IgD-negative memory B cell (primary cell): ENCODE measurements at regions not wholly inside any gene's neighbourhood (a gene's known extent, or its start where the extent isn't known, plus 50 kb on each side); places are given as distances from the start of the nearest gene placed in this dataset.
"Not testable (repeated sequence)": the region's sequence is repeated elsewhere in the genome, so short reads cannot be mapped to it uniquely, and the experiment has no call there.

Experiments
- H3K27ac Mint-ChIP-seq, 3 donors: one replicate each; pipeline ENCODE4 v1.8.0; 2020 to 2022; ENCODE audit warnings: mild to moderate bottlenecking in 3 of 3, mixed read lengths in 3 of 3, moderate library complexity in 1 of 3
- H3K27me3 Mint-ChIP-seq: one replicate; pipeline ENCODE4 v1.8.0; 2021; ENCODE audit warnings: mixed read lengths
- H3K36me3 Mint-ChIP-seq: one replicate; pipeline ENCODE4 v1.8.0; 2020; ENCODE audit warnings: mild to moderate bottlenecking, mixed read lengths
- H3K4me1 Mint-ChIP-seq, 3 donors: one replicate each; pipeline ENCODE4 v1.8.0; 2020 to 2022; ENCODE audit warnings: mixed read lengths in 3 of 3, mild to moderate bottlenecking in 1 of 3
- H3K4me3 Mint-ChIP-seq, 4 donors: one replicate each; pipeline ENCODE4 v1.8.0; 2020 to 2022; ENCODE audit warnings: mild to moderate bottlenecking in 4 of 4, mixed read lengths in 4 of 4, moderate library complexity in 3 of 4
- H3K9me3 Mint-ChIP-seq, 3 donors: one replicate each; pipeline ENCODE4 v1.8.0; 2020 to 2021; ENCODE audit warnings: mixed read lengths in 3 of 3, mild to moderate bottlenecking in 1 of 3

GRCh38 chr10:29771376-29771775 lies 136.6 kb upstream of the SVIL start:
- Mint-ChIP-seq H3K27ac (peak overlapping the region in 1 of 3 donors; percentile 35), H3K36me3 (no peaks in the 10 kb centered on the region), H3K9me3 (peaks cover 0 to 8% (median 0%) of the 10 kb centered on the region in 3 donors), H3K4me3 (no peak overlapping the region), H3K4me1 (peaks cover 0 to 1% (median 1%) of the 10 kb centered on the region in 3 donors), H3K27me3 (peaks cover 8% of the 10 kb centered on the region)

- not testable (repeated sequence) for H3K4me3 Mint-ChIP-seq, H3K27ac Mint-ChIP-seq, H3K4me1 Mint-ChIP-seq
Measured at GRCh38 chr10:29769277-29769676, 134.5 kb upstream of the SVIL start.

GRCh38 chr10:29767968-29768367 lies 133.2 kb upstream of the SVIL start:
- Mint-ChIP-seq H3K4me1 (peaks cover 0 to 1% (median 1%) of the 10 kb centered on the region in 3 donors), H3K27ac (no peak overlapping the region), H3K27me3 (peaks cover 5% of the 10 kb centered on the region), H3K36me3 (no peaks in the 10 kb centered on the region), H3K9me3 (peaks cover 0 to 6% (median 0%) of the 10 kb centered on the region in 3 donors), H3K4me3 (no peak overlapping the region)

More at GRCh38 chr10:29769277-29769676, 134.5 kb upstream of the SVIL start:
- not testable (repeated sequence) for H3K36me3 Mint-ChIP-seq, H3K27me3 Mint-ChIP-seq, H3K9me3 Mint-ChIP-seq

GRCh38 chr10:29766753-29767152 lies 132.0 kb upstream of the SVIL start:
- Mint-ChIP-seq H3K4me1 (peaks cover 0 to 1% (median 0%) of the 10 kb centered on the region in 3 donors), H3K36me3 (no peaks in the 10 kb centered on the region), H3K9me3 (peaks cover 2 to 3% (median 3%) of the 10 kb centered on the region in 3 donors), H3K27ac (peak overlapping the region in 1 of 3 donors; percentile 5), H3K27me3 (peaks cover 2% of the 10 kb centered on the region), H3K4me3 (peak overlapping the region in 1 of 4 donors; percentile 44)

- Mint-ChIP-seq H3K36me3 (no peaks in the 10 kb centered on the region), H3K4me3 (no peak overlapping the region), H3K27ac (no peak overlapping the region), H3K27me3 (peaks cover 2% of the 10 kb centered on the region), H3K4me1 (peaks cover 0 to 1% (median 0%) of the 10 kb centered on the region in 3 donors), H3K9me3 (peaks cover 2 to 3% (median 3%) of the 10 kb centered on the region in 3 donors)
Measured at GRCh38 chr10:29765330-29765729, 130.6 kb upstream of the SVIL start.

GRCh38 chr10:29763396-29763795 lies 128.6 kb upstream of the SVIL start:
- Mint-ChIP-seq H3K9me3 (peaks cover 1 to 3% (median 2%) of the 10 kb centered on the region in 3 donors), H3K4me1 (peaks cover 0 to 1% (median 0%) of the 10 kb centered on the region in 3 donors), H3K27me3 (peaks cover 2% of the 10 kb centered on the region), H3K36me3 (no peaks in the 10 kb centered on the region), H3K27ac (no peak overlapping the region), H3K4me3 (no peak overlapping the region)

- Mint-ChIP-seq H3K9me3 (peaks cover under 1 to 3% (median 2%) of the 10 kb centered on the region in 3 donors), H3K4me3 (no peak overlapping the region), H3K4me1 (no peaks in the 10 kb centered on the region), H3K27ac (no peak overlapping the region), H3K27me3 (peaks cover 2% of the 10 kb centered on the region), H3K36me3 (no peaks in the 10 kb centered on the region)
Measured at GRCh38 chr10:29761916-29762315, 127.1 kb upstream of the SVIL start.

GRCh38 chr10:29760138-29760900 lies 125.5 kb upstream of the SVIL start:
- no peak overlapping the region for H3K27ac Mint-ChIP-seq

GRCh38 chr10:29757551-29758297 lies 123.0 kb upstream of the SVIL start:
- no peaks in the 10 kb centered on the region for H3K27me3 Mint-ChIP-seq
- no peaks in the 10 kb centered on the region for H3K4me1 Mint-ChIP-seq
- no peak overlapping the region for H3K27ac Mint-ChIP-seq
- H3K9me3 Mint-ChIP-seq, result peaks cover 0 to 3% (median 2%) of the 10 kb centered on the region in 3 donors
- no peak overlapping the region for H3K4me3 Mint-ChIP-seq
- no peaks in the 10 kb centered on the region for H3K36me3 Mint-ChIP-seq

More at GRCh38 chr10:29760138-29760900, 125.5 kb upstream of the SVIL start:
- Mint-ChIP-seq H3K27me3 (no peaks in the 10 kb centered on the region), H3K4me3 (no peak overlapping the region), H3K9me3 (peaks cover 0 to 3% (median 2%) of the 10 kb centered on the region in 3 donors), H3K4me1 (no peaks in the 10 kb centered on the region), H3K36me3 (no peaks in the 10 kb centered on the region)

- H3K4me3 Mint-ChIP-seq, result no peak overlapping the region
- no peaks in the 10 kb centered on the region for H3K36me3 Mint-ChIP-seq
- no peak overlapping the region for H3K27ac Mint-ChIP-seq
- no peaks in the 10 kb centered on the region for H3K4me1 Mint-ChIP-seq
- no peaks in the 10 kb centered on the region for H3K27me3 Mint-ChIP-seq
- H3K9me3 Mint-ChIP-seq, result no peaks in the 10 kb centered on the region
Measured at GRCh38 chr10:29756451-29756850, 121.7 kb upstream of the SVIL start.

GRCh38 chr10:29753283-29753682 lies 118.5 kb upstream of the SVIL start:
- H3K36me3 Mint-ChIP-seq, result no peaks in the 10 kb centered on the region
- no peak overlapping the region for H3K27ac Mint-ChIP-seq
- peaks cover 0 to 2% (median 0%) of the 10 kb centered on the region in 3 donors for H3K9me3 Mint-ChIP-seq
- no peak overlapping the region for H3K4me3 Mint-ChIP-seq
- no peaks in the 10 kb centered on the region for H3K27me3 Mint-ChIP-seq
- no peaks in the 10 kb centered on the region for H3K4me1 Mint-ChIP-seq

- Mint-ChIP-seq H3K27ac (no peak overlapping the region), H3K9me3 (peaks cover 0 to 2% (median 0%) of the 10 kb centered on the region in 3 donors), H3K4me3 (no peak overlapping the region), H3K4me1 (no peaks in the 10 kb centered on the region), H3K27me3 (no peaks in the 10 kb centered on the region), H3K36me3 (no peaks in the 10 kb centered on the region)
Measured at GRCh38 chr10:29751684-29752083, 116.9 kb upstream of the SVIL start.

GRCh38 chr10:29751240-29751639 lies 116.5 kb upstream of the SVIL start:
- no peaks in the 10 kb centered on the region for H3K36me3 Mint-ChIP-seq
- H3K9me3 Mint-ChIP-seq, result peaks cover 0 to 2% (median 0%) of the 10 kb centered on the region in 3 donors
- no peaks in the 10 kb centered on the region for H3K27me3 Mint-ChIP-seq
- H3K4me1 Mint-ChIP-seq, result no peaks in the 10 kb centered on the region
- no peak overlapping the region for H3K4me3 Mint-ChIP-seq
- no peak overlapping the region for H3K27ac Mint-ChIP-seq

GRCh38 chr10:29749150-29749549 lies 114.4 kb upstream of the SVIL start:
- Mint-ChIP-seq H3K27me3 (peaks cover 1% of the 10 kb centered on the region), H3K4me1 (no peaks in the 10 kb centered on the region), H3K27ac (no peak overlapping the region), H3K4me3 (no peak overlapping the region), H3K36me3 (no peaks in the 10 kb centered on the region), H3K9me3 (peaks cover 0 to 2% (median 0%) of the 10 kb centered on the region in 3 donors)

- H3K27me3 Mint-ChIP-seq, result peaks cover 1% of the 10 kb centered on the region
- H3K36me3 Mint-ChIP-seq, result no peaks in the 10 kb centered on the region
- no peak overlapping the region for H3K27ac Mint-ChIP-seq
- H3K9me3 Mint-ChIP-seq, result peaks cover 0 to 2% (median 0%) of the 10 kb centered on the region in 3 donors
- no peaks in the 10 kb centered on the region for H3K4me1 Mint-ChIP-seq
- no peak overlapping the region for H3K4me3 Mint-ChIP-seq
Measured at GRCh38 chr10:29748109-29748650, 113.4 kb upstream of the SVIL start.
